Liver (tissue), 7 donors: ENCODE measurements at regions not wholly inside any gene's neighbourhood (a gene's known extent, or its start where the extent isn't known, plus 50 kb on each side); places are given as distances from the start of the nearest gene placed in this dataset.
A peak's percentile ranks its signal among the peaks of the same experiment; 100 is the strongest.
"Not testable (repeated sequence)": the region's sequence is repeated elsewhere in the genome, so short reads cannot be mapped to it uniquely, and the experiment has no call there.

Source experiments
- DNase-seq: peaks from one replicate; pipeline ENCODE4 v3.0.0-alpha.2; 2017; ENCODE audit warnings: low spot score
- H3K27ac ChIP-seq, 2 donors: one replicate each; pipeline ENCODE4 v1.7.0; 2013; ENCODE audit warnings: inconsistent platforms in 2 of 2, low read length in 2 of 2, control low read depth in 1 of 2, low read depth in 1 of 2, mild to moderate bottlenecking in 1 of 2
- H3K27me3 ChIP-seq, 4 donors: one replicate each; pipeline versions ENCODE4 v1.6.1 to v1.7.0; 2013; ENCODE audit warnings: low read length in 3 of 4, inconsistent platforms in 1 of 4, mild to moderate bottlenecking in 1 of 4, moderate library complexity in 1 of 4; ENCODE audit not compliant: control insufficient read depth in 4 of 4, insufficient read depth in 4 of 4
- H3K36me3 ChIP-seq, 4 donors: one replicate each; pipeline versions ENCODE4 v1.6.1 to v1.7.0; 2013; ENCODE audit warnings: low read length in 3 of 4, mild to moderate bottlenecking in 3 of 4, low read depth in 1 of 4, moderate library complexity in 1 of 4; ENCODE audit not compliant: control insufficient read depth in 4 of 4, insufficient read depth in 3 of 4
- H3K4me1 ChIP-seq, 4 donors: one replicate each; pipeline versions ENCODE4 v1.6.1 to v1.7.0; 2013; ENCODE audit warnings: low read length in 3 of 4, mild to moderate bottlenecking in 3 of 4, moderate library complexity in 1 of 4; ENCODE audit not compliant: control insufficient read depth in 4 of 4, insufficient read depth in 4 of 4
- H3K4me3 ChIP-seq, 3 donors: one replicate each; pipeline versions ENCODE4 v1.6.1 to v1.7.0; 2013; ENCODE audit warnings: low read length in 3 of 3, control low read depth in 1 of 3, low read depth in 1 of 3, mild to moderate bottlenecking in 1 of 3
- H3K9ac ChIP-seq, 2 donors: one replicate each; pipeline ENCODE4 v1.7.0; 2013; ENCODE audit warnings: low read length in 2 of 2, mild to moderate bottlenecking in 2 of 2, moderate library complexity in 2 of 2, control low read depth in 1 of 2, low read depth in 1 of 2
- H3K9me3 ChIP-seq, 4 donors: one replicate each; pipeline versions ENCODE4 v1.6.1 to v1.7.0; 2013; ENCODE audit warnings: low read length in 3 of 4; ENCODE audit not compliant: control insufficient read depth in 4 of 4
- EGR1 ChIP-seq, 2 donors: IDR thresholded peaks; 2 replicates each; pipeline ENCODE4 v1.6.1; 2016 to 2018; ENCODE audit warnings: antibody characterized with exemption in 2 of 2, low read depth in 2 of 2
- FOXA1 ChIP-seq: IDR thresholded peaks from 2 replicates; pipeline ENCODE4 v1.6.1; 2016; ENCODE audit warnings: antibody characterized with exemption
- GABPA ChIP-seq, 2 donors: IDR thresholded peaks in 1 of 2; conservative IDR thresholded peaks in 1 of 2; 2 replicates each; pipeline ENCODE4 v1.6.1; 2016; ENCODE audit warnings: antibody characterized with exemption in 2 of 2, mild to moderate bottlenecking in 1 of 2, moderate library complexity in 1 of 2
- HNF4A ChIP-seq, 2 donors: conservative IDR thresholded peaks; 2 replicates each; pipeline ENCODE4 v1.6.1; 2016; ENCODE audit warnings: antibody characterized with exemption in 2 of 2, mild to moderate bottlenecking in 2 of 2
- HNF4G ChIP-seq: IDR thresholded peaks from 2 replicates; pipeline ENCODE4 v1.6.1; 2016; ENCODE audit warnings: antibody characterized with exemption
- JUND ChIP-seq, 2 donors: IDR thresholded peaks; 2 replicates each; pipeline ENCODE4 v1.6.1; 2016; ENCODE audit warnings: antibody characterized with exemption in 2 of 2
- NR2F2 ChIP-seq: IDR thresholded peaks from 2 replicates; pipeline ENCODE4 v1.6.1; 2016; ENCODE audit warnings: antibody characterized with exemption
- RXRA ChIP-seq, 2 donors: IDR thresholded peaks; 2 replicates each; pipeline ENCODE4 v1.6.1; 2017 to 2018; ENCODE audit warnings: antibody characterized with exemption in 2 of 2, mild to moderate bottlenecking in 1 of 2
- SP1 ChIP-seq: IDR thresholded peaks from 2 replicates; pipeline ENCODE4 v1.6.1; 2018; ENCODE audit warnings: antibody characterized with exemption, mild to moderate bottlenecking
- TAF1 ChIP-seq: conservative IDR thresholded peaks from 2 replicates; pipeline ENCODE4 v1.6.1; 2016; ENCODE audit warnings: antibody characterized with exemption, mild to moderate bottlenecking
- YY1 ChIP-seq: IDR thresholded peaks from 2 replicates; pipeline ENCODE4 v1.6.1; 2016; ENCODE audit warnings: antibody characterized with exemption, mild to moderate bottlenecking
- WGBS: extraction: QIAGEN DNeasy Blood & Tissue Kit; methylation state at CpG from one replicate; pipeline ENCODE4 v1.1.7; 2013; 5-methylcytosine and 5-hydroxymethylcytosine counted together
- TF ChIP-seq, protein P1 (sequence below): IDR thresholded peaks from 2 replicates; pipeline ENCODE4 v1.6.1; 2016; ENCODE audit warnings: antibody characterized with exemption
- TF ChIP-seq, protein P2 (sequence below): IDR thresholded peaks from 2 replicates; pipeline ENCODE4 v1.6.1; 2016; ENCODE audit warnings: antibody characterized with exemption
- TF ChIP-seq, protein P3 (sequence below): IDR thresholded peaks from 2 replicates; pipeline ENCODE4 v1.6.1; 2016; ENCODE audit warnings: antibody characterized with exemption, mild to moderate bottlenecking
- donor health status: healthy.
- donor health status: healthy.
- donor health status: healthy.
- donor health status: healthy.

DNA sequence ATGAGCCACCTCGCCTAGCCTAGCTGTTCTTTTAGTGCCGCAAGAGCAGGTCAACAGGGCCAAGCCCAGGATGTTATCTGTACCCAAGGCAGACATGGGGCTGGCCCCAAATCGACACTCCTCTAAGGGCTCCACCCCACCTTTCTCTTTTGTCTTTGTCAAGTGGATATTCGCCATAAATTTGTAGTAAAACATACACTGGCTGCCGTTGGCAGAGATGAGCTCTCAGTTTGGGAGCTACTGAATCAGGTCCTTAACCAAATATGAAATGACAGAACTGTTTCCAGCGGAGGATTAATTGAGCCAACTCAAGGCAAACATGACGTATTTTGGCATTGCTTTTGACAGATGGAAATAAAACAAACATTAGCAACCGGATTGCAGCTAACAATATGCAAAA is 556.9 kb upstream of the CDH5 start:
- no peak overlapping the region for H3K9ac ChIP-seq
- H3K9me3 ChIP-seq, result no peaks in the 10 kb centered on the region
- H3K4me3 ChIP-seq, result no peak overlapping the region
- no peak overlapping the region for H3K27ac ChIP-seq
- H3K4me1 ChIP-seq, result peaks cover 0 to 5% (median 2%) of the 10 kb centered on the region in 4 donors
- no peak for TF ChIP-seq NR2F2
- peak in 1 of 2 donors; percentile 14 for TF ChIP-seq RXRA (IDR thresholded peaks at IDR 0.05)
- WGBS, result 43% methylated on average over 8 of the region's 8 CpGs
- DNase-seq, result no peak
- no peaks in the 10 kb centered on the region for H3K36me3 ChIP-seq
- peaks cover 0 to 2% (median 0%) of the 10 kb centered on the region in 4 donors for H3K27me3 ChIP-seq

- H3K27ac ChIP-seq, result no peak overlapping the region
- TF ChIP-seq NR2F2 (no peak), RXRA (IDR thresholded peaks at IDR 0.05) (no peak), JUND (IDR thresholded peaks at IDR 0.05) (no peak), SP1 (no peak), HNF4A (conservative IDR thresholded peaks at IDR 0.05) (no peak), GABPA (IDR thresholded peaks at IDR 0.05 in 1 of 2, conservative IDR thresholded peaks at IDR 0.05 in 1 of 2) (no peak), FOXA1 (no peak), HNF4G (no peak), YY1 (no peak), TAF1 (no peak), EGR1 (IDR thresholded peaks at IDR 0.05; ENCODE audit: low read depth in 2 of 2) (no peak)
- TF ChIP-seq, protein P1, sequence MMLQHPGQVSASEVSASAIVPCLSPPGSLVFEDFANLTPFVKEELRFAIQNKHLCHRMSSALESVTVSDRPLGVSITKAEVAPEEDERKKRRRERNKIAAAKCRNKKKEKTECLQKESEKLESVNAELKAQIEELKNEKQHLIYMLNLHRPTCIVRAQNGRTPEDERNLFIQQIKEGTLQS, result no peak
- TF ChIP-seq, protein P2, sequence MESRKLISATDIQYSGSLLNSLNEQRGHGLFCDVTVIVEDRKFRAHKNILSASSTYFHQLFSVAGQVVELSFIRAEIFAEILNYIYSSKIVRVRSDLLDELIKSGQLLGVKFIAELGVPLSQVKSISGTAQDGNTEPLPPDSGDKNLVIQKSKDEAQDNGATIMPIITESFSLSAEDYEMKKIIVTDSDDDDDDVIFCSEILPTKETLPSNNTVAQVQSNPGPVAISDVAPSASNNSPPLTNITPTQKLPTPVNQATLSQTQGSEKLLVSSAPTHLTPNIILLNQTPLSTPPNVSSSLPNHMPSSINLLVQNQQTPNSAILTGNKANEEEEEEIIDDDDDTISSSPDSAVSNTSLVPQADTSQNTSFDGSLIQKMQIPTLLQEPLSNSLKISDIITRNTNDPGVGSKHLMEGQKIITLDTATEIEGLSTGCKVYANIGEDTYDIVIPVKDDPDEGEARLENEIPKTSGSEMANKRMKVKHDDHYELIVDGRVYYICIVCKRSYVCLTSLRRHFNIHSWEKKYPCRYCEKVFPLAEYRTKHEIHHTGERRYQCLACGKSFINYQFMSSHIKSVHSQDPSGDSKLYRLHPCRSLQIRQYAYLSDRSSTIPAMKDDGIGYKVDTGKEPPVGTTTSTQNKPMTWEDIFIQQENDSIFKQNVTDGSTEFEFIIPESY, result no peak
- no peak for DNase-seq
- H3K9me3 ChIP-seq, result no peaks in the 10 kb centered on the region
- H3K27me3 ChIP-seq, result no peaks in the 10 kb centered on the region
- H3K4me3 ChIP-seq, result no peak overlapping the region
- 85% methylated on average over 4 of the region's 4 CpGs for WGBS
- no peaks in the 10 kb centered on the region for H3K36me3 ChIP-seq
- H3K9ac ChIP-seq, result no peak overlapping the region
- peaks cover 0 to 5% (median 2%) of the 10 kb centered on the region in 4 donors for H3K4me1 ChIP-seq
Measured at GRCh38 chr16:65808790-65809189, 557.7 kb upstream of the CDH5 start.

GRCh38 chr16:65807858-65808257 is 558.6 kb upstream of the CDH5 start:
- DNase-seq, result no peak
- Histone ChIP-seq H3K27me3 (no peaks in the 10 kb centered on the region), H3K27ac (no peak overlapping the region), H3K4me1 (peaks cover 0 to 5% (median 2%) of the 10 kb centered on the region in 4 donors), H3K9ac (no peak overlapping the region), H3K9me3 (no peaks in the 10 kb centered on the region), H3K4me3 (no peak overlapping the region), H3K36me3 (no peaks in the 10 kb centered on the region)
- WGBS, result 78% methylated on average over 1 of the region's 1 CpG
- TF ChIP-seq HNF4G (no peak), TAF1 (no peak), EGR1 (IDR thresholded peaks at IDR 0.05; ENCODE audit: low read depth in 2 of 2) (no peak)
- TF ChIP-seq, protein P3, sequence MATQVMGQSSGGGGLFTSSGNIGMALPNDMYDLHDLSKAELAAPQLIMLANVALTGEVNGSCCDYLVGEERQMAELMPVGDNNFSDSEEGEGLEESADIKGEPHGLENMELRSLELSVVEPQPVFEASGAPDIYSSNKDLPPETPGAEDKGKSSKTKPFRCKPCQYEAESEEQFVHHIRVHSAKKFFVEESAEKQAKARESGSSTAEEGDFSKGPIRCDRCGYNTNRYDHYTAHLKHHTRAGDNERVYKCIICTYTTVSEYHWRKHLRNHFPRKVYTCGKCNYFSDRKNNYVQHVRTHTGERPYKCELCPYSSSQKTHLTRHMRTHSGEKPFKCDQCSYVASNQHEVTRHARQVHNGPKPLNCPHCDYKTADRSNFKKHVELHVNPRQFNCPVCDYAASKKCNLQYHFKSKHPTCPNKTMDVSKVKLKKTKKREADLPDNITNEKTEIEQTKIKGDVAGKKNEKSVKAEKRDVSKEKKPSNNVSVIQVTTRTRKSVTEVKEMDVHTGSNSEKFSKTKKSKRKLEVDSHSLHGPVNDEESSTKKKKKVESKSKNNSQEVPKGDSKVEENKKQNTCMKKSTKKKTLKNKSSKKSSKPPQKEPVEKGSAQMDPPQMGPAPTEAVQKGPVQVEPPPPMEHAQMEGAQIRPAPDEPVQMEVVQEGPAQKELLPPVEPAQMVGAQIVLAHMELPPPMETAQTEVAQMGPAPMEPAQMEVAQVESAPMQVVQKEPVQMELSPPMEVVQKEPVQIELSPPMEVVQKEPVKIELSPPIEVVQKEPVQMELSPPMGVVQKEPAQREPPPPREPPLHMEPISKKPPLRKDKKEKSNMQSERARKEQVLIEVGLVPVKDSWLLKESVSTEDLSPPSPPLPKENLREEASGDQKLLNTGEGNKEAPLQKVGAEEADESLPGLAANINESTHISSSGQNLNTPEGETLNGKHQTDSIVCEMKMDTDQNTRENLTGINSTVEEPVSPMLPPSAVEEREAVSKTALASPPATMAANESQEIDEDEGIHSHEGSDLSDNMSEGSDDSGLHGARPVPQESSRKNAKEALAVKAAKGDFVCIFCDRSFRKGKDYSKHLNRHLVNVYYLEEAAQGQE, result no peak
- TF ChIP-seq, protein P1, result no peak

GRCh38 chr16:65805704-65806103 is 560.8 kb upstream of the CDH5 start:
- not testable (repeated sequence) for H3K27me3 ChIP-seq, H3K4me1 ChIP-seq, H3K4me3 ChIP-seq, H3K9ac ChIP-seq, H3K27ac ChIP-seq, H3K9me3 ChIP-seq, DNase-seq, H3K36me3 ChIP-seq
